Tibial nerve (tissue), 4 donors: ENCODE measurements at regions not wholly inside any gene's neighbourhood (a gene's known extent, or its start where the extent isn't known, plus 50 kb on each side); places are given as distances from the start of the nearest gene placed in this dataset.

Source experiments
- EP300 ChIP-seq, 2 donors: sonication (generic); formaldehyde crosslinking; IDR thresholded peaks; one replicate each; pipeline ENCODE4 v1.6.1; 2017; ENCODE audit warnings: antibody characterized with exemption in 2 of 2, mild to moderate bottlenecking in 1 of 2
- POLR2A ChIP-seq, 2 donors: fragments of 450-650 bp; IDR thresholded peaks; one replicate each; pipeline ENCODE4 v1.6.1; 2017; ENCODE audit warnings: antibody characterized with exemption in 2 of 2, mild to moderate bottlenecking in 2 of 2, moderate library complexity in 2 of 2
- TF ChIP-seq, protein P1 (sequence below), 5 experiments: fragments of 200-600 bp in 3 of 5; fragments of 450-650 bp in 2 of 5; sonication (generic) in 3 of 5; IDR thresholded peaks; one replicate each; pipeline ENCODE4 v1.5.1; 2016 to 2019; ENCODE audit warnings: antibody characterized with exemption in 5 of 5, mild to moderate bottlenecking in 3 of 5, moderate library complexity in 2 of 5

GRCh38 chr18:78643004-78643403 is 336.6 kb upstream of the SALL3 start:
- TF ChIP-seq, protein P1, sequence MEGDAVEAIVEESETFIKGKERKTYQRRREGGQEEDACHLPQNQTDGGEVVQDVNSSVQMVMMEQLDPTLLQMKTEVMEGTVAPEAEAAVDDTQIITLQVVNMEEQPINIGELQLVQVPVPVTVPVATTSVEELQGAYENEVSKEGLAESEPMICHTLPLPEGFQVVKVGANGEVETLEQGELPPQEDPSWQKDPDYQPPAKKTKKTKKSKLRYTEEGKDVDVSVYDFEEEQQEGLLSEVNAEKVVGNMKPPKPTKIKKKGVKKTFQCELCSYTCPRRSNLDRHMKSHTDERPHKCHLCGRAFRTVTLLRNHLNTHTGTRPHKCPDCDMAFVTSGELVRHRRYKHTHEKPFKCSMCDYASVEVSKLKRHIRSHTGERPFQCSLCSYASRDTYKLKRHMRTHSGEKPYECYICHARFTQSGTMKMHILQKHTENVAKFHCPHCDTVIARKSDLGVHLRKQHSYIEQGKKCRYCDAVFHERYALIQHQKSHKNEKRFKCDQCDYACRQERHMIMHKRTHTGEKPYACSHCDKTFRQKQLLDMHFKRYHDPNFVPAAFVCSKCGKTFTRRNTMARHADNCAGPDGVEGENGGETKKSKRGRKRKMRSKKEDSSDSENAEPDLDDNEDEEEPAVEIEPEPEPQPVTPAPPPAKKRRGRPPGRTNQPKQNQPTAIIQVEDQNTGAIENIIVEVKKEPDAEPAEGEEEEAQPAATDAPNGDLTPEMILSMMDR (IDR thresholded peaks at IDR 0.05) = no peak
- TF ChIP-seq POLR2A (IDR thresholded peaks at IDR 0.05) = no peak
- TF ChIP-seq EP300 (IDR thresholded peaks at IDR 0.05) = no peak
